Natural killer cell (primary cell): ENCODE measurements at regions not wholly inside any gene's neighbourhood (a gene's known extent, or its start where the extent isn't known, plus 50 kb on each side); places are given as distances from the start of the nearest gene placed in this dataset.

Experiments used
- ATAC-seq, 3 donors: fragments of 150-1000 bp in 2 of 3; fragments of 200-7000 bp in 1 of 3; cut with Tn5 transposase; 1 replicate in 1 of 3; 2 replicates in 2 of 3; pipeline ENCODE4 v1.10.0; 2021; ENCODE audit warnings: mild to moderate bottlenecking in 2 of 3, moderate library complexity in 2 of 3
- DNase-seq, 2 donors: peaks; one replicate each; pipeline versions ENCODE4 v3.0.0 to v3.0.0-alpha.2; 2013 to 2021; ENCODE audit warnings: mixed read lengths in 1 of 2
- H3K27ac ChIP-seq: one replicate; pipeline ENCODE4 v1.5.1; 2013; ENCODE audit warnings: mild to moderate bottlenecking, low read length
- H3K27me3 ChIP-seq: one replicate; pipeline ENCODE4 v1.6.1; 2013; ENCODE audit warnings: low read length; ENCODE audit not compliant: control insufficient read depth, insufficient read depth
- H3K36me3 ChIP-seq: one replicate; pipeline ENCODE4 v1.6.1; 2013; ENCODE audit warnings: low read length; ENCODE audit not compliant: control insufficient read depth, insufficient read depth
- H3K4me1 ChIP-seq: one replicate; pipeline ENCODE4 v1.6.1; 2013; ENCODE audit warnings: low read length; ENCODE audit not compliant: control insufficient read depth, insufficient read depth
- H3K4me3 ChIP-seq: one replicate; pipeline ENCODE4 v1.5.1; 2013; ENCODE audit warnings: low read length
- H3K9me3 ChIP-seq: one replicate; pipeline ENCODE4 v1.6.1; 2013; ENCODE audit warnings: low read length; ENCODE audit not compliant: control insufficient read depth, insufficient read depth
- H3K27ac Mint-ChIP-seq, 2 donors: one replicate each; pipeline ENCODE4 v1.8.0; 2022; ENCODE audit warnings: mild to moderate bottlenecking in 2 of 2, mixed read lengths in 2 of 2, moderate library complexity in 1 of 2
- H3K27me3 Mint-ChIP-seq, 2 donors: one replicate each; pipeline ENCODE4 v1.8.0; 2022; ENCODE audit warnings: low read depth in 2 of 2, mixed read lengths in 2 of 2
- H3K36me3 Mint-ChIP-seq: one replicate; pipeline ENCODE4 v1.8.0; 2022; ENCODE audit warnings: mixed read lengths
- H3K4me1 Mint-ChIP-seq, 2 donors: one replicate each; pipeline ENCODE4 v1.8.0; 2022; ENCODE audit warnings: mixed read lengths in 2 of 2
- H3K4me3 Mint-ChIP-seq: one replicate; pipeline ENCODE4 v1.8.0; 2022; ENCODE audit warnings: mild to moderate bottlenecking, moderate library complexity, mixed read lengths
- H3K9me3 Mint-ChIP-seq, 2 donors: one replicate each; pipeline ENCODE4 v1.8.0; 2022; ENCODE audit warnings: mixed read lengths in 2 of 2
- CTCF ChIP-seq: fragments of 200-600 bp; IDR thresholded peaks from one replicate; pipeline ENCODE4 v1.8.0; 2022; ENCODE audit warnings: antibody characterized with exemption
- WGBS: methylation state at CpG from one replicate; pipeline ENCODE4 v1.1.7; 2013; ENCODE audit warnings: missing lambda C conversion rate; ENCODE audit not compliant: insufficient coverage; 5-methylcytosine and 5-hydroxymethylcytosine counted together
- intact Hi-C: fragments of 100-400 bp; cut with micrococcal nuclease; formaldehyde crosslinking; loops from one replicate; pipeline ENCODE4 v1.14.2; 2022

- no peak for TF ChIP-seq CTCF
- Mint-ChIP-seq H3K27me3 (peaks cover 27 to 30% of the 10 kb centered on the region in 2 donors), H3K27ac (no peak overlapping the region), H3K9me3 (no peaks in the 10 kb centered on the region), H3K36me3 (no peaks in the 10 kb centered on the region), H3K4me1 (no peaks in the 10 kb centered on the region), H3K4me3 (no peak overlapping the region)
- Histone ChIP-seq H3K4me3 (no peak overlapping the region), H3K27ac (no peak overlapping the region), H3K4me1 (no peaks in the 10 kb centered on the region), H3K9me3 (no peaks in the 10 kb centered on the region), H3K27me3 (no peaks in the 10 kb centered on the region), H3K36me3 (no peaks in the 10 kb centered on the region)
- intact Hi-C loops: no loop called here
- ATAC-seq (no peak), DNase-seq (no peak)
- 94% methylated on average over 4 of the region's 5 CpGs for WGBS
Measured at GRCh38 chr1:48127735-48128685, 94.5 kb upstream of the SLC5A9 start.

GRCh38 chr1:48123647-48124046 lies 98.9 kb upstream of the SLC5A9 start:
- WGBS: 100% methylated on average over 1 of the region's 1 CpG

GRCh38 chr1:48121955-48122354 lies 100.6 kb upstream of the SLC5A9 start:
- no peak overlapping the region for H3K27ac Mint-ChIP-seq
- no peaks in the 10 kb centered on the region for H3K9me3 Mint-ChIP-seq
- no peaks in the 10 kb centered on the region for H3K4me1 Mint-ChIP-seq
- TF ChIP-seq CTCF: no peak
- H3K9me3 ChIP-seq: no peaks in the 10 kb centered on the region
- intact Hi-C loops: no loop called here
- H3K27me3 Mint-ChIP-seq: peaks cover 37 to 39% of the 10 kb centered on the region in 2 donors
- no peak overlapping the region for H3K27ac ChIP-seq
- no peaks in the 10 kb centered on the region for H3K36me3 ChIP-seq
- H3K27me3 ChIP-seq: peaks cover 5% of the 10 kb centered on the region
- H3K4me3 ChIP-seq: no peak overlapping the region
- no peak for DNase-seq
- H3K36me3 Mint-ChIP-seq: no peaks in the 10 kb centered on the region
- no peaks in the 10 kb centered on the region for H3K4me1 ChIP-seq
- H3K4me3 Mint-ChIP-seq: no peak overlapping the region
- WGBS: 62% methylated on average over 3 of the region's 4 CpGs
- ATAC-seq: no peak

More at GRCh38 chr1:48123647-48124046, 98.9 kb upstream of the SLC5A9 start:
- no peaks in the 10 kb centered on the region for H3K9me3 Mint-ChIP-seq
- H3K4me1 Mint-ChIP-seq: no peaks in the 10 kb centered on the region
- Histone ChIP-seq H3K9me3 (no peaks in the 10 kb centered on the region), H3K36me3 (no peaks in the 10 kb centered on the region), H3K27me3 (peaks cover 3% of the 10 kb centered on the region), H3K4me3 (no peak overlapping the region), H3K27ac (no peak overlapping the region), H3K4me1 (no peaks in the 10 kb centered on the region)
- intact Hi-C loops: no loop called here
- no peak overlapping the region for H3K4me3 Mint-ChIP-seq
- ATAC-seq (no peak), DNase-seq (no peak)
- no peak for TF ChIP-seq CTCF
- no peaks in the 10 kb centered on the region for H3K36me3 Mint-ChIP-seq
- peaks cover 33 to 37% of the 10 kb centered on the region in 2 donors for H3K27me3 Mint-ChIP-seq
- H3K27ac Mint-ChIP-seq: no peak overlapping the region
